ENCODE measurements at regions not wholly inside any gene's neighbourhood (a gene's known extent, or its start where the extent isn't known, plus 50 kb on each side); places are given as distances from the start of the nearest gene placed in this dataset.

- TF ChIP-seq CTCF (IDR thresholded peaks at IDR 0.05): no peak
- no peak for TF ChIP-seq POLR2A (IDR thresholded peaks at IDR 0.05)
- TF ChIP-seq POLR2AphosphoS5 (IDR thresholded peaks at IDR 0.05): no peak
Observed at GRCh38 chr17:33776903-33777302, 478.2 kb upstream of the CCL2 start.
